Upper lobe of left lung (tissue), 6 donors: ENCODE measurements at regions not wholly inside any gene's neighbourhood (a gene's known extent, or its start where the extent isn't known, plus 50 kb on each side); places are given as distances from the start of the nearest gene placed in this dataset.
A peak's percentile ranks its signal among the peaks of the same experiment; 100 is the strongest.

ENCODE experiments used
- ATAC-seq, 2 donors: fragments of 200-7000 bp; cut with Tn5 transposase; one replicate each; pipeline ENCODE4 v1.9.1; 2022; ENCODE audit warnings: mild to moderate bottlenecking in 2 of 2, moderate library complexity in 2 of 2; ENCODE audit not compliant: low FRiP score in 2 of 2
- DNase-seq, 2 donors: peaks; one replicate each; pipeline ENCODE4 v3.0.0-alpha.2; 2019 to 2020
- H3K27ac ChIP-seq, 4 donors: fragments of 200-600 bp; sonication (generic); one replicate each; pipeline ENCODE4 v1.5.1; 2016 to 2019
- H3K27me3 ChIP-seq, 4 donors: fragments of 200-600 bp; sonication (generic); one replicate each; pipeline ENCODE4 v1.5.1; 2017 to 2019
- H3K36me3 ChIP-seq, 4 donors: fragments of 200-600 bp; sonication (generic); one replicate each; pipeline ENCODE4 v1.5.1; 2016 to 2019
- H3K4me1 ChIP-seq, 4 donors: fragments of 200-600 bp; sonication (generic); one replicate each; pipeline ENCODE4 v1.5.1; 2018 to 2019
- H3K4me3 ChIP-seq, 4 donors: fragments of 200-600 bp; sonication (generic); one replicate each; pipeline ENCODE4 v1.5.1; 2017 to 2019; ENCODE audit warnings: mild to moderate bottlenecking in 2 of 4, moderate library complexity in 1 of 4
- H3K9me3 ChIP-seq, 4 donors: fragments of 200-600 bp; sonication (generic); one replicate each; pipeline ENCODE4 v1.5.1; 2018 to 2019
- EP300 ChIP-seq, 4 donors: sonication (generic); formaldehyde crosslinking; IDR thresholded peaks; one replicate each; pipeline ENCODE4 v1.5.1; 2017; ENCODE audit warnings: antibody characterized with exemption in 4 of 4, control low read depth in 2 of 4
- POLR2A ChIP-seq, 4 donors: fragments of 450-650 bp; IDR thresholded peaks; one replicate each; pipeline ENCODE4 v1.5.1; 2016 to 2017; ENCODE audit warnings: antibody characterized with exemption in 4 of 4, mild to moderate bottlenecking in 2 of 4
- POLR2AphosphoS5 ChIP-seq, 2 donors: sonication (generic); formaldehyde crosslinking; IDR thresholded peaks; one replicate each; pipeline ENCODE4 v1.5.1; 2017; ENCODE audit warnings: antibody characterized with exemption in 2 of 2
- WGBS, 2 donors: methylation state at CpG; one replicate each; pipeline ENCODE4 v1.1.5; 2017 to 2018; 5-methylcytosine and 5-hydroxymethylcytosine counted together
- TF ChIP-seq, protein P1 (sequence below), 6 experiments: fragments of 450-650 bp in 4 of 6; fragments of 200-600 bp in 2 of 6; sonication (generic) in 2 of 6; IDR thresholded peaks; one replicate each; pipeline ENCODE4 v1.5.1; 2016 to 2019; ENCODE audit warnings: antibody characterized with exemption in 6 of 6
- donor health status: DM: no; HTN: no; CAD: no; lungs with moderate emphysema.
- donor health status: DM: no; HTN: yes; CAD: no; lungs with severe emphysema.

DNA sequence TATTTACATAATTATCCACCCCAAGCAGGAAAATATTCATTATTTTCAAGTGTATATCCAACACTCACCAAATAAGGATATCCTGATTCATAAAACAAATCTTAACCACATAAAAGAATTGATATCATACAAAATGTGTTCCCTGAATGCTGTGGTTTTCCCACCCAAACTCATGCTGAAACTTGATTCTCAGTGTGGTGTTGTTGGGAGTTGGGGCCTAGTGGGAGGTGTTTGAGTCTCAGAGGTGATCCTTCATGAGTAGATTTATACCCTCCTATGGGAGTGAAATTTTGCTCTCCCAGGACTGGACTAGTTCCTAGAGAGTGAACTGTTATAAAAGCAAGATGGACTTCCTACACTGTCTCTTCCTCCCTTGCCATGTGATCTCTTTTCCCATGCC lies 1028.3 kb downstream of the SORCS1 start:
- Histone ChIP-seq H3K27me3 (no peaks in the 10 kb centered on the region), H3K9me3 (no peaks in the 10 kb centered on the region), H3K36me3 (no peaks in the 10 kb centered on the region), H3K27ac (no peak overlapping the region), H3K4me3 (no peak overlapping the region), H3K4me1 (no peaks in the 10 kb centered on the region)
- TF ChIP-seq EP300 (IDR thresholded peaks at IDR 0.05) (no peak), POLR2A (IDR thresholded peaks at IDR 0.05) (no peak), POLR2AphosphoS5 (IDR thresholded peaks at IDR 0.05) (no peak)
- TF ChIP-seq, protein P1, sequence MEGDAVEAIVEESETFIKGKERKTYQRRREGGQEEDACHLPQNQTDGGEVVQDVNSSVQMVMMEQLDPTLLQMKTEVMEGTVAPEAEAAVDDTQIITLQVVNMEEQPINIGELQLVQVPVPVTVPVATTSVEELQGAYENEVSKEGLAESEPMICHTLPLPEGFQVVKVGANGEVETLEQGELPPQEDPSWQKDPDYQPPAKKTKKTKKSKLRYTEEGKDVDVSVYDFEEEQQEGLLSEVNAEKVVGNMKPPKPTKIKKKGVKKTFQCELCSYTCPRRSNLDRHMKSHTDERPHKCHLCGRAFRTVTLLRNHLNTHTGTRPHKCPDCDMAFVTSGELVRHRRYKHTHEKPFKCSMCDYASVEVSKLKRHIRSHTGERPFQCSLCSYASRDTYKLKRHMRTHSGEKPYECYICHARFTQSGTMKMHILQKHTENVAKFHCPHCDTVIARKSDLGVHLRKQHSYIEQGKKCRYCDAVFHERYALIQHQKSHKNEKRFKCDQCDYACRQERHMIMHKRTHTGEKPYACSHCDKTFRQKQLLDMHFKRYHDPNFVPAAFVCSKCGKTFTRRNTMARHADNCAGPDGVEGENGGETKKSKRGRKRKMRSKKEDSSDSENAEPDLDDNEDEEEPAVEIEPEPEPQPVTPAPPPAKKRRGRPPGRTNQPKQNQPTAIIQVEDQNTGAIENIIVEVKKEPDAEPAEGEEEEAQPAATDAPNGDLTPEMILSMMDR (IDR thresholded peaks at IDR 0.05) = no peak
- ATAC-seq (no peak), DNase-seq (no peak)

DNA sequence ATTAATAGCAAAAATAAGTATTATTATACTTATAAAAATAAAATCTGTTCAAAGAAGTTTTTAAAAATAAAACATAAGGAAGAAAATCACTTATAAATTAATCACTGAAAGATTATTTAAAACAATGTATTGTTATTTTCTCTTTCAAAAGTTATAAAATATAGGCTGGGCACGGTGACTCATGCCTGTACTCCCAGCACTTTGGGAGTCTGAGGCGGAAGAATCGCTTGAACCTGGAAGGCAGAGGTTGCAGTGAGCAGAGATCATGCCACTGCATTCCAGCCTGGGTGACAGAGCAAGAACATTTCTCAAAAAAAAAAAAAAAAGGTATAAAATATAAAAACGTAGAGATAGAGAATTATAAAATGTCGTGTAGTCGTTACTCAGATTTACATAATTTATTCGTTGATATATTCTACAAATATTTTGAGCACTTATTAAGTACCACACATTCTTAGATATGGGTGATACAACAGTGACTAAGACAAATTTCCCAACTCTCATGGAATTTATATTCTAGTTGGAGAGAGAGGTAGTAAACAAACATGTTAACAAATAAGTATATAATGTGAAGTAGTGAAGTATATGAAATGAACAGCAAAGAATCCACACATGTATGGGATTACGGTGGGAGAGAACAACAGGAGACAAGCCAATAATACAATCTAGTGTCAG lies 1030.0 kb downstream of the SORCS1 start:
- DNase-seq = no peak
- Histone ChIP-seq H3K27ac (no peak overlapping the region), H3K27me3 (no peaks in the 10 kb centered on the region), H3K4me1 (no peaks in the 10 kb centered on the region), H3K9me3 (no peaks in the 10 kb centered on the region), H3K36me3 (no peaks in the 10 kb centered on the region), H3K4me3 (no peak overlapping the region)
- 76 to 81% methylated on average over 8 of the region's 8 CpGs for WGBS, 2 donors
- TF ChIP-seq EP300 (IDR thresholded peaks at IDR 0.05) (no peak), POLR2A (IDR thresholded peaks at IDR 0.05) (no peak), POLR2AphosphoS5 (IDR thresholded peaks at IDR 0.05) (no peak)
- TF ChIP-seq, protein P1 (IDR thresholded peaks at IDR 0.05) = no peak
- no peak for ATAC-seq

DNA sequence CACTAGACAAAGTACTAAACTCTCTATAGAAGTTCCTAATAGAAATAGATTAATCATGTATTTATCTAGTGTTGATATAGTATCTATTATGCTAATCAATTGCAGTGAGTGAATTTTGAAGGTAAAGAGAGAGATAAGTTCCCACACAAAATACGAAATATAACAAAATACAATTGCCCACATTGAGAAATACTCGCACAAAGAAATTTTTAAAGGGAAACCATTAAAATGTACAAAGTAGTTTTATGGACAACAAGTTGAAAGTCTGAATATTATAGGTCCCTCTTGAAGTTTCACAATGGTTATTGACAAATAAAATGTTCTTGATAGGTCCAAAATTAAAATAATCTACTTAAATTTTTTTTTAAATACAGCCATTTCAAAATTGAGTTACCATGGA lies 1031.1 kb downstream of the SORCS1 start:
- WGBS, 2 donors = 44 to 67% methylated on average over 2 of the region's 2 CpGs
- no peak for DNase-seq
- Histone ChIP-seq H3K4me1 (no peaks in the 10 kb centered on the region), H3K36me3 (no peaks in the 10 kb centered on the region), H3K27ac (no peak overlapping the region), H3K9me3 (no peaks in the 10 kb centered on the region), H3K4me3 (no peak overlapping the region), H3K27me3 (no peaks in the 10 kb centered on the region)
- ATAC-seq = no peak
- TF ChIP-seq POLR2AphosphoS5 (IDR thresholded peaks at IDR 0.05) (no peak), POLR2A (IDR thresholded peaks at IDR 0.05) (no peak), EP300 (IDR thresholded peaks at IDR 0.05) (no peak)
- TF ChIP-seq, protein P1 (IDR thresholded peaks at IDR 0.05) = no peak

DNA sequence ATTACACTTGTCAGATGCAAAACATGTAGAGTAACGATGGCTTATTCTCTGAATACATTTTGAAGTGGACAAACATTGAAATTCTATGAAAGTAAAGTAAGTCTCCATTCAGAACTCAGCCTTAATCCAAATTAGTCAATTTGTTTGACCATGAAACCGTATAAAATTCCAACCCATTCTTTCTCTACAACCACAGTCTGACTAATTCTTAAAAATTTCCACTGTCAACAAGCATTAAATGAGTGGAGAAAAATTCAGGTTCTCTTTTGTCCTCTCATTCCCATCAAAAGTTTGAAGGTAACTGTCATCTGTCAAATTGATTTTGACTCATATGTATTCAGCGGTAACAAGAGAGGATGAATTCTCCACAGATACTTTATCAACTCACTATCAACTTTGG lies 1031.5 kb downstream of the SORCS1 start:
- Histone ChIP-seq H3K36me3 (no peaks in the 10 kb centered on the region), H3K4me1 (no peaks in the 10 kb centered on the region), H3K27me3 (no peaks in the 10 kb centered on the region), H3K27ac (no peak overlapping the region), H3K4me3 (no peak overlapping the region), H3K9me3 (no peaks in the 10 kb centered on the region)
- TF ChIP-seq EP300 (IDR thresholded peaks at IDR 0.05) = no peak
- TF ChIP-seq POLR2A (IDR thresholded peaks at IDR 0.05) = no peak
- TF ChIP-seq POLR2AphosphoS5 (IDR thresholded peaks at IDR 0.05) = no peak
- TF ChIP-seq, protein P1 (IDR thresholded peaks at IDR 0.05) = no peak
- ATAC-seq (no peak), DNase-seq (no peak)
- 63 to 76% methylated on average over 3 of the region's 3 CpGs for WGBS, 2 donors

DNA sequence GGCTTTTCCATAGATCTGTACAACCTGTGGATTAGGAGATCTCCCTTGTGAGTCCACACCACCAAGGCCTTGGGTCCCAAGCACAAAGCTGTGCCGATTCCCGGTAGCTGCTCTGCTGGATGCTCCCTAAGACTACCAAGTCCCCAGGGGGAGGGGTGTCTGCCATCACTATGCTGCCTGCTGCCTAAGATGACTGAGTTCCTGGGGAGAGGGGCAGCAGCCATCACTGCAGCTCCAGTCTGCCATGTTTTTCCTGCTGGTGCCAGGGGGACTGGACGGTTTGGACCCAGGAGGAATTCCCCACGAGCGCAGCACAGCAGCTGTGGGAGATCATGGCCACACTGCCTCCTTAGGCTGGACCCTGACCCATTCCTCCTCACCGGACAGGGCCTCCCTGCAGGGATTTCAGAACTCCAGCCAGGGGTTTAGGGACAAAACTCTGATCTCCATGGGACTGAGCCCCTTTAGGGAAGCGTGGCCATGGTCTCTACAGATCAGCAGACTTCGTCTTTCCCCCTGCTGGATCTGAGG lies 1049.8 kb downstream of the SORCS1 start:
- Histone ChIP-seq H3K36me3 (no peaks in the 10 kb centered on the region), H3K4me3 (no peak overlapping the region), H3K27ac (no peak overlapping the region), H3K27me3 (no peaks in the 10 kb centered on the region), H3K9me3 (peaks cover 0 to 4% (median 0%) of the 10 kb centered on the region in 4 donors), H3K4me1 (no peaks in the 10 kb centered on the region)
- WGBS, 2 donors = 82 to 92% methylated on average over 4 to 8 of the region's 8 CpGs
- DNase-seq (peak in 1 of 2 donors; percentile 16), ATAC-seq (no peak)
- no peak for TF ChIP-seq EP300 (IDR thresholded peaks at IDR 0.05)
- TF ChIP-seq, protein P1 (IDR thresholded peaks at IDR 0.05) = no peak
- TF ChIP-seq POLR2A (IDR thresholded peaks at IDR 0.05) = no peak
- no peak for TF ChIP-seq POLR2AphosphoS5 (IDR thresholded peaks at IDR 0.05)
